Lung (tissue), 11 donors: ENCODE measurements at regions not wholly inside any gene's neighbourhood (a gene's known extent, or its start where the extent isn't known, plus 50 kb on each side); places are given as distances from the start of the nearest gene placed in this dataset.
A peak's percentile ranks its signal among the peaks of the same experiment; 100 is the strongest.

ENCODE experiments used
- ATAC-seq: fragments of 200-7000 bp; cut with Tn5 transposase; one replicate; pipeline ENCODE4 v1.9.1; 2020; ENCODE audit warnings: moderate number of reproducible peaks; ENCODE audit not compliant: insufficient read depth, low FRiP score
- DNase-seq, 3 donors: peaks; one replicate each; pipeline ENCODE4 v3.0.0-alpha.2; 2013 to 2017
- H3K27ac ChIP-seq, 2 donors: one replicate each; pipeline ENCODE4 v1.5.1; 2013; ENCODE audit warnings: mild to moderate bottlenecking in 2 of 2, moderate library complexity in 2 of 2, control low read depth in 1 of 2, inconsistent platforms in 1 of 2, low read depth in 1 of 2, low read length in 1 of 2
- H3K27me3 ChIP-seq, 3 donors: one replicate each; pipeline ENCODE4 v1.5.1; 2013; ENCODE audit warnings: low read length in 2 of 3; ENCODE audit not compliant: control insufficient read depth in 3 of 3, insufficient read depth in 3 of 3
- H3K36me3 ChIP-seq, 4 donors: one replicate each; pipeline ENCODE4 v1.5.1; 2013; ENCODE audit warnings: low read length in 4 of 4, mild to moderate bottlenecking in 1 of 4, moderate library complexity in 1 of 4; ENCODE audit not compliant: control insufficient read depth in 4 of 4, insufficient read depth in 4 of 4
- H3K4me1 ChIP-seq, 5 donors: one replicate each; pipeline ENCODE4 v1.5.1; 2013; ENCODE audit warnings: low read length in 5 of 5, mild to moderate bottlenecking in 2 of 5, moderate library complexity in 1 of 5; ENCODE audit not compliant: control insufficient read depth in 5 of 5, insufficient read depth in 5 of 5
- H3K4me3 ChIP-seq: one replicate; pipeline ENCODE4 v1.5.1; 2013; ENCODE audit warnings: mild to moderate bottlenecking, control low read depth, moderate library complexity
- H3K9ac ChIP-seq, 2 donors: one replicate each; pipeline ENCODE4 v1.5.1; 2013; ENCODE audit warnings: low read length in 2 of 2, control low read depth in 1 of 2; ENCODE audit not compliant: insufficient read depth in 1 of 2
- H3K9me3 ChIP-seq, 4 donors: one replicate each; pipeline ENCODE4 v1.5.1; 2013; ENCODE audit warnings: low read length in 3 of 4, mild to moderate bottlenecking in 1 of 4, moderate library complexity in 1 of 4; ENCODE audit not compliant: control insufficient read depth in 4 of 4, insufficient read depth in 3 of 4
- WGBS, 2 donors: extraction: QIAGEN DNeasy Blood & Tissue Kit; methylation state at CpG; one replicate each; pipeline ENCODE4 v1.1.7; 2013; 5-methylcytosine and 5-hydroxymethylcytosine counted together
- TF ChIP-seq, protein P1 (sequence below): IDR thresholded peaks from 2 replicates; pipeline ENCODE4 v1.5.1; 2012; ENCODE audit warnings: mild to moderate bottlenecking; ENCODE audit errors: control extremely low read depth, extremely low read depth
- donor health status: control.
- donor health status: control.
- donor health status: Bipolar disorder and iron deficiency.
- donor health status: healthy.
- donor health status: DM: yes; HTN: yes; CAD: no.

DNA sequence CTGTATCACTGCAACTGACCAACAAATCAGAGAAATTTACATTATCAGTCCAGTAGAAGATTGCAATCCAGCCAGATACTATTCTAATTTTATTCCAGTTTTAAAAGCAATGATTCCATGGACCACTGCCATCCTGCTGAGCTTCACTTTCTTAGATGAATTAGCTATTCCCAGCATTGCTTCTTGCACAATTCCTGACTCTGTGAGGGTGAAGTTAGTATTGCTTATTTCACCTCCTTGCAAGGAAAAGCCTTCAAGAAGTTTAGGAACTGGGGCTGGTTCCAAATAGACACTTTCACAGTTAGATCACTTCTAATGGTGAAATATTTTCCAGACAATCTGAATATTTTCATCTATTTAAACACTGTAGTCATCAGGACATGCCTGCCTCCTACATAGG is 338.6 kb upstream of the TNC start:
- TF ChIP-seq, protein P1, sequence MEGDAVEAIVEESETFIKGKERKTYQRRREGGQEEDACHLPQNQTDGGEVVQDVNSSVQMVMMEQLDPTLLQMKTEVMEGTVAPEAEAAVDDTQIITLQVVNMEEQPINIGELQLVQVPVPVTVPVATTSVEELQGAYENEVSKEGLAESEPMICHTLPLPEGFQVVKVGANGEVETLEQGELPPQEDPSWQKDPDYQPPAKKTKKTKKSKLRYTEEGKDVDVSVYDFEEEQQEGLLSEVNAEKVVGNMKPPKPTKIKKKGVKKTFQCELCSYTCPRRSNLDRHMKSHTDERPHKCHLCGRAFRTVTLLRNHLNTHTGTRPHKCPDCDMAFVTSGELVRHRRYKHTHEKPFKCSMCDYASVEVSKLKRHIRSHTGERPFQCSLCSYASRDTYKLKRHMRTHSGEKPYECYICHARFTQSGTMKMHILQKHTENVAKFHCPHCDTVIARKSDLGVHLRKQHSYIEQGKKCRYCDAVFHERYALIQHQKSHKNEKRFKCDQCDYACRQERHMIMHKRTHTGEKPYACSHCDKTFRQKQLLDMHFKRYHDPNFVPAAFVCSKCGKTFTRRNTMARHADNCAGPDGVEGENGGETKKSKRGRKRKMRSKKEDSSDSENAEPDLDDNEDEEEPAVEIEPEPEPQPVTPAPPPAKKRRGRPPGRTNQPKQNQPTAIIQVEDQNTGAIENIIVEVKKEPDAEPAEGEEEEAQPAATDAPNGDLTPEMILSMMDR: no peak
- no peak overlapping the region for H3K9ac ChIP-seq
- H3K27me3 ChIP-seq: no peaks in the 10 kb centered on the region
- ATAC-seq: no peak
- peaks cover 0 to 12% (median 0%) of the 10 kb centered on the region in 5 donors for H3K4me1 ChIP-seq
- peak in 2 of 3 donors; percentile 59 to 78 for DNase-seq
- H3K4me3 ChIP-seq: no peak overlapping the region
- H3K36me3 ChIP-seq: no peaks in the 10 kb centered on the region
- H3K9me3 ChIP-seq: no peaks in the 10 kb centered on the region
- H3K27ac ChIP-seq: no peak overlapping the region

DNA sequence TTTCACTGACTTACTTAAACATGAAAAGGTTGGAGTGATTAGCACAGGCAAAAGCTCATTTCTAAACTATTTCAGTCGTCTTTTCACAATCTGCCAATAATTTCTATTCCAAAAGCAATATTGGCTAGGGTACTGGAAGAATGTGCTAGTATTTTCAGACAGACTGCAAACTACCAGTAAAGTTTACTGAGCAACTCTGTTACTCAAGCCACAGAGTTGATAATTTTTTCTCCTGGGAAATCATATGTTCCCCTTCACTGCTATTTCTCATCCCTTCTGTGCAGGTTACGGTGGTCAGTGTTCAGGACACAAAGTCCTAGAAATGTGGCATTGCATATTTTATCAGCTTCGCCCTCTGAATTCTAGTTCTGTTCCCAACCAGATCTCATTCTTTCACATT is 343.3 kb upstream of the TNC start:
- H3K9ac ChIP-seq: no peak overlapping the region
- peaks cover 0 to 9% (median 0%) of the 10 kb centered on the region in 5 donors for H3K4me1 ChIP-seq
- ATAC-seq (no peak), DNase-seq (no peak)
- no peak overlapping the region for H3K4me3 ChIP-seq
- no peaks in the 10 kb centered on the region for H3K36me3 ChIP-seq
- no peak overlapping the region for H3K27ac ChIP-seq
- H3K9me3 ChIP-seq: no peaks in the 10 kb centered on the region
- TF ChIP-seq, protein P1: no peak
- 79 to 88% methylated on average over 3 of the region's 3 CpGs for WGBS, 2 donors
- H3K27me3 ChIP-seq: no peaks in the 10 kb centered on the region

DNA sequence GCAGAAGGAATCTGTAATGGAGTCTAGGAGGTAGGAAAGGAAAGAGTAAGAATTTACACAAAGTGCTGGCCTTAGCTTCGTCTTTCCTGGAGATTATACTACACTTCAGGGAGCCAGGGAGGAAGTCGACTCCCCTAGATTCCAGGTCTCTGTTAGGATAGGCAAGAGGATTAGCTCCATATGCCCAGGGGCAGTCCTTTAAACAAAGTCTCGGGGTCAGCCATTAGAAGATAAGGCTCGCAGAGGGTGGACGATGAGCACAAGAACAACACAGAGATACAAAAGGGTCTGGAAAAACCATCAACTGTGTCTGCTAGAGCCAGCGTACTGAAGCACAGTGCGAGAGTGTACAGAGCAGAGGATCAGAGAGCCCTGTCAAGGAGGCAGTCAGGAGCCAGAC is 344.7 kb upstream of the TNC start:
- H3K9ac ChIP-seq: no peak overlapping the region
- WGBS, 2 donors: 82% methylated on average over 7 of the region's 7 CpGs
- H3K4me3 ChIP-seq: no peak overlapping the region
- H3K27ac ChIP-seq: no peak overlapping the region
- H3K27me3 ChIP-seq: no peaks in the 10 kb centered on the region
- DNase-seq (no peak), ATAC-seq (no peak)
- no peaks in the 10 kb centered on the region for H3K4me1 ChIP-seq
- no peaks in the 10 kb centered on the region for H3K9me3 ChIP-seq
- no peaks in the 10 kb centered on the region for H3K36me3 ChIP-seq
- TF ChIP-seq, protein P1: no peak

DNA sequence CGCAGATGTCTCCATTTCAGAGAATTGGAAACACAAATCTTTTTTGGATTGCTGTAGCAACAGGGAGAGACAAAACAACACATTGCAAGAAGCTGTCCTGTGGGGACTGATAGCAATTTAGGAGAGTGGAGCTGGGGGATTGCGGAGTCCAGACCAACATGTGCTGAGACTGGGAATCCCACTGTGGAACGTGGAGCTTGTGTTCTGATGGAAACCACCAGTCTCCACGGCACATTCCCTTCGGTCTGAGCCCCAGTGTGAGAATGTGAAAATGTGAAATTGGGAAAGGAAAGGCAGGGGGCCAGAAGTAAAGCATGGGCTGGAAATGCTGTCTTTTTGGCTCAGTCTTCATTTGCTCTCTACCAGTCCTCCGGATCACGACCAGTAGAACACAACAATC is 348.8 kb upstream of the TNC start:
- Histone ChIP-seq H3K4me3 (no peak overlapping the region), H3K27ac (no peak overlapping the region), H3K9me3 (peaks cover 0 to 9% (median 3%) of the 10 kb centered on the region in 4 donors), H3K27me3 (no peaks in the 10 kb centered on the region), H3K4me1 (no peaks in the 10 kb centered on the region), H3K9ac (no peak overlapping the region), H3K36me3 (no peaks in the 10 kb centered on the region)
- no peak for ATAC-seq
- TF ChIP-seq, protein P1: no peak
- WGBS, 2 donors: 82 to 85% methylated on average over 7 of the region's 7 CpGs
- peak in 2 of 3 donors; percentile 10 to 20 for DNase-seq
